NCI-H82 (cell line): ENCODE measurements at regions not wholly inside any gene's neighbourhood (a gene's known extent, or its start where the extent isn't known, plus 50 kb on each side); places are given as distances from the start of the nearest gene placed in this dataset.
"Not testable (repeated sequence)": the region's sequence is repeated elsewhere in the genome, so short reads cannot be mapped to it uniquely, and the experiment has no call there.

Source experiments
- DNase-seq: peaks from one replicate; lab custom pipeline; 2025; lab: John Stamatoyannopoulos, UW

DNA sequence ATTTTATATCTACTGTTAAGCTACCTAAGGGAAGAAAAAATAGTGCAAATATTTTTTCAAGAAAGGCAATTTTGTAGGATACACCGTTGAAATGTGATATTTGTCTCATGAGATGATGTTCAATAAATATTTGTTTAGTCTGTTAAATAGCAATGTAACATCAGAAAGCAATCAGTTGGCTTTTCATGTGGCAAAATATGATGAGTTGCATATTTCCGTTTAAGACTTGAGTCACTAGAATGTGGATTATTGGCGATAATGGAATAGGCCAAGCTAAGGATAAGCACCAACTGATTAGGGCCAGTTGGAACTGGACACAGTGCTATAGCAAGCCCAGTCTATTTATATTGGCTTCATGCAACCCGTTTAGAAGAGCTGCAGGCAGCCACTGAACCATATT lies 250.4 kb upstream of the SLC16A7 start:
- no peak for DNase-seq

DNA sequence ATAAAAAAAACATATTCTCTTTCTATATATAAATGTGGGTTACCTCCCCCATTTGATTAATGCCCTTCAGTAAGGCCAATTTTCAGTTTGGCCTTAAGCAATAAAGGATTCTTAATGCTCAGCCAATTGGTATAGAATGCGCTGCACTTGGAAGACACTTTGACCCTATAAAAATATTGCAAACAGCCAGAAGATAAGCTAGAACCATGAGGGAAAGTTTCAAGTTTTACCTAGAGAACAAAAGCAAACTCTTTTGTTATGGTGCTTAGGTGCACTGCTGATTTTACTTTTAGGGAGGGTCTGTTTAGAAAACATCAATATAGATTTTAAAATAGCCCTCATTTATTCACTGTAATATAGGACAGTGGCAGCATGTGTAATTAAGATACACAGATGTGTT lies 251.6 kb upstream of the SLC16A7 start:
- no peak for DNase-seq

- no peak for DNase-seq
Observed at GRCh38 chr12:59329462-59329861, 266.4 kb upstream of the SLC16A7 start.

GRCh38 chr12:59328395-59329075 lies 267.3 kb upstream of the SLC16A7 start:
- DNase-seq, result not testable (repeated sequence)

- not testable (repeated sequence) for DNase-seq
Observed at GRCh38 chr12:59326457-59326856, 269.4 kb upstream of the SLC16A7 start.

- DNase-seq, result no peak
Observed at GRCh38 chr12:59322473-59322872, 273.4 kb upstream of the SLC16A7 start.

- no peak for DNase-seq
Observed at GRCh38 chr12:59321278-59321677, 274.6 kb upstream of the SLC16A7 start.

- no peak for DNase-seq
Observed at GRCh38 chr12:59320112-59320511, 275.7 kb upstream of the SLC16A7 start.

- DNase-seq, result no peak
Observed at GRCh38 chr12:59318940-59319339, 276.9 kb upstream of the SLC16A7 start.

GRCh38 chr12:59317598-59317997 lies 278.2 kb upstream of the SLC16A7 start:
- no peak for DNase-seq

DNA sequence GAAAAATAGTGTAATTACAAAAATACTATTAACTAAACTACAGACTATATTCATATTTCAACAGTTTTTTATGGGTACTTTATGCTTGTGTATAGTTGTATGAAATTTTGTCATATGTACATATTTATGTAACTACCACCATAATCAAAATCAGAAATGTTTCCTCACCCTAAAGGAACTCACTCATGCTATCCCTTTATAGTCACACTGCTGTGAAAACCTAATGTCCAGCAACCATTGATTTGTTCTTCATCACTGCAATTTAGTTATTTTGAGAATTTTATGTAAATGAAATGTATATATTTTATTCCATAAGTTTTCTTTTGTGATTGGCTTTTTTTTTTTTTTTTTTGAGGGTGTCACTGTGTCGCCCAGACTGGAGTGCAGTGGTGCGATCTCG lies 278.9 kb upstream of the SLC16A7 start:
- DNase-seq, result no peak

DNA sequence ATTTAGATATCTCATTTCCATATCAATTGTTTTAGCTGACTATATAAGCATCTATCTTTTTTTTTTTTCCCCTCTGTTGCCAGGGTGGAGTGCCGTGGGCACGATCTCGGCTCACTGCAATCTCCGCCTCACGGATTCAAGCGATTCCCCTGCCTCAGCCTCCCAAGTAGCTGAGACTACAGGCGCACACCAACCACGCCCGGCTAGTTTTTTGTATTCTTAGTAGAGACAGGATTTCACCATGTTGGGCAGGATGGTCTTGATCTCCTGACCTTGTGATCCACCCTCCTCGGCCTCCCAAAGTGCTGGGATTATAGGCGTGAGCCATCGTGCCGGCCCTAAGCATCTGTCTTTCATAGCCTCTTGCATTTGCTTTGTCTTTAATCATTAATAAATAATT lies 279.5 kb upstream of the SLC16A7 start:
- DNase-seq, result not testable (repeated sequence)

DNA sequence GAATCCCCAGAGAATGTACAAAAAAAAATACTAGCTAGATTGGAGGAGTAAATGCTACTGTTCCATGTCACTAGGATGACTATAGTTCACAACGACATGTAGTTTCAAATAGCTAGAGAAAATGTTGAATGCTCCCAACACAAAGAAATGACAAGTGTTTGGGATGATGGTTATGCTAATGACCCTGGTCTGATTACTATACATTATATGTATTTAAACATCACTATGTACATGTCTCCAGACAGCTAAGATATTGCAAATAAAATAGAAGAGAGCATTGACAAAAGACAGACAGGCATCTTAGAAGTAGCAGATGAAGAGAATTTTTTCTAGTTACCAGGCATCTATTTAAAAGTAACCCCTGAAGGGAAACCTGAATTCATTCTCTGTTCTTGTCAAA lies 281.6 kb upstream of the SLC16A7 start:
- no peak for DNase-seq

GRCh38 chr12:59304077-59304721 lies 291.6 kb upstream of the SLC16A7 start:
- DNase-seq, result no peak

- no peak for DNase-seq
Observed at GRCh38 chr12:59298296-59298695, 297.5 kb upstream of the SLC16A7 start.

GRCh38 chr12:59294221-59294620 lies 301.6 kb upstream of the SLC16A7 start:
- no peak for DNase-seq

GRCh38 chr12:59282999-59283398 lies 312.8 kb upstream of the SLC16A7 start:
- no peak for DNase-seq

DNA sequence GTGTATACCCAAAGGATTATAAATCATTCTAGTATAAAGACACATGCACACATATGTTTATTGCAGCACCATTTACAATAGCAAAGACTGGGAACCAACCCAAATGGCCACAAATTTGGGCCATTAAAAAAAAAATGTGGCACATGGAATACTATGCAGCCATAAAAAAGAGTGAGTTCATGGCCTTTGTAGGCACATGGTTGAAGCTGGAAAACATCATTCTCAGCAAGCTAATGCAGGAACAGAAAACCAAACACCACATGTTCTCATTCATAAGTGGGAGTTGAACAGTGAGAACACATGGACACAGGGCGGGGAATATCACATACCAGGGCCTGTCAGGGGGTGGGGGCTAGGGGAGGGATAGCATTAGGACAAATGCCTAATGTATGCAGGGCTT lies 322.3 kb upstream of the SLC16A7 start:
- not testable (repeated sequence) for DNase-seq

- no peak for DNase-seq
Observed at GRCh38 chr12:59268295-59268809, 327.5 kb upstream of the SLC16A7 start.

DNA sequence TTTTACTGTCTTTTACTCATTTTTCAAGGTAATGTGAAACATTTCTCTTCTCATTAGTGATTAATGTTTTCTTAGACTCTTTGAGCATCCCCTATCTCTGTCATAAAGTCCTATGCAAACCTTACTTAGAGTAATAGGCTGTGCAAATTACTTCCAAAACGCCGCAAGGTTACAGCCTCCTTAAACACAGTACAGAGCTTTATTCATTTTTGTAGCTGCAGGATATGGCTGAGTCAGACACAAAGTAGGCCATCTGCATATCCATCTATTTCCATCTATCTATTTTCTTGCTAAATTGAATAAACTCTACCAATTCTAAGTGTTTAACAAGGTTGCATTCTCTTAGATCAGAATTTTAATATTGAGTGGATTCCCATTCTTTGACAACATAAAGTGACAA lies 335.6 kb upstream of the SLC16A7 start:
- DNase-seq, result no peak

GRCh38 chr12:59252731-59253130 lies 332.4 kb upstream of the LRIG3 start:
- no peak for DNase-seq

GRCh38 chr12:59250766-59251165 lies 330.5 kb upstream of the LRIG3 start:
- DNase-seq, result no peak

- DNase-seq, result no peak
Observed at GRCh38 chr12:59240048-59240447, 319.7 kb upstream of the LRIG3 start.

GRCh38 chr12:59234391-59234790 lies 314.1 kb upstream of the LRIG3 start:
- DNase-seq, result no peak
